Stomach (tissue), 4 donors: ENCODE measurements at regions not wholly inside any gene's neighbourhood (a gene's known extent, or its start where the extent isn't known, plus 50 kb on each side); places are given as distances from the start of the nearest gene placed in this dataset.

Experiments
- CTCF ChIP-seq, 7 experiments: fragments of 450-650 bp in 4 of 7; fragments of 200-600 bp in 3 of 7; sonication (generic) in 3 of 7; IDR thresholded peaks; one replicate each; pipeline ENCODE4 v1.5.1; 2016 to 2019; ENCODE audit warnings: antibody characterized with exemption in 7 of 7, control low read depth in 2 of 7, mild to moderate bottlenecking in 1 of 7
- EP300 ChIP-seq: sonication (generic); formaldehyde crosslinking; IDR thresholded peaks from one replicate; pipeline ENCODE4 v1.6.1; 2017; ENCODE audit warnings: antibody characterized with exemption

GRCh38 chr1:59138402-59138801 is 158.5 kb upstream of the FGGY start:
- TF ChIP-seq CTCF (IDR thresholded peaks at IDR 0.05) (no peak), EP300 (no peak)
